Calu3 (cell line): ENCODE measurements at regions not wholly inside any gene's neighbourhood (a gene's known extent, or its start where the extent isn't known, plus 50 kb on each side); places are given as distances from the start of the nearest gene placed in this dataset.

Experiments used
- BruUV-seq: library from RNA; stranded (reverse); fragments of 400-500 nt; replicated peaks from 2 replicates; lab custom pipeline; 2021; lab: Mats Ljungman, UMichigan
- CTCF ChIA-PET: fragments of 300-600 bp; sonication (Branson Sonifier 250); formaldehyde crosslinking; loops from one replicate; lab custom pipeline; 2022; ENCODE audit warnings: antibody characterized with exemption; lab: Charles Lee
- DNase-seq: peaks from one replicate; pipeline ENCODE4 v3.0.0; 2022
- H3K27ac Mint-ChIP-seq: one replicate; pipeline ENCODE4 v1.8.0; 2022; ENCODE audit warnings: mixed read lengths; ENCODE audit not compliant: unreplicated experiment
- H3K27me3 Mint-ChIP-seq: one replicate; pipeline ENCODE4 v1.8.0; 2022; ENCODE audit warnings: mixed read lengths; ENCODE audit not compliant: unreplicated experiment
- H3K36me3 Mint-ChIP-seq: one replicate; pipeline ENCODE4 v1.8.0; 2022; ENCODE audit warnings: mild to moderate bottlenecking, moderate library complexity, mixed read lengths; ENCODE audit not compliant: insufficient read depth, unreplicated experiment
- H3K4me1 Mint-ChIP-seq: one replicate; pipeline ENCODE4 v1.8.0; 2022; ENCODE audit warnings: mild to moderate bottlenecking, low read depth, mixed read lengths; ENCODE audit not compliant: unreplicated experiment
- H3K4me3 Mint-ChIP-seq: one replicate; pipeline ENCODE4 v1.8.0; 2022; ENCODE audit warnings: mild to moderate bottlenecking, low read depth, moderate library complexity, mixed read lengths; ENCODE audit not compliant: unreplicated experiment
- H3K9me3 Mint-ChIP-seq: one replicate; pipeline ENCODE4 v1.8.0; 2022; ENCODE audit warnings: low read depth, mixed read lengths; ENCODE audit not compliant: unreplicated experiment
- CTCF ChIP-seq: fragments of 200-600 bp; IDR thresholded peaks from one replicate; pipeline ENCODE4 v1.8.0; 2022; ENCODE audit warnings: antibody characterized with exemption; ENCODE audit not compliant: unreplicated experiment
- intact Hi-C: fragments of 100-400 bp; cut with micrococcal nuclease; formaldehyde crosslinking; loops from one replicate; pipeline ENCODE4 v1.10.0; 2022; ENCODE audit not compliant: unreplicated experiment

- TF ChIP-seq CTCF = no peak
- CTCF ChIA-PET = no interaction called here
- no TSS peak for BruUV-seq
- Mint-ChIP-seq H3K9me3 (peaks cover 12% of the 10 kb centered on the region), H3K27ac (no peak overlapping the region), H3K36me3 (no peaks in the 10 kb centered on the region), H3K27me3 (no peaks in the 10 kb centered on the region), H3K4me3 (no peak overlapping the region), H3K4me1 (no peaks in the 10 kb centered on the region)
- no peak for DNase-seq
- intact Hi-C loops = no loop called here
Observed at GRCh38 chr2:51409920-51410319, 378.0 kb upstream of the NRXN1 start.

GRCh38 chr2:51404226-51404625 is 372.3 kb upstream of the NRXN1 start:
- CTCF ChIA-PET = no interaction called here
- H3K9me3 Mint-ChIP-seq = peaks cover 12% of the 10 kb centered on the region
- no peak for TF ChIP-seq CTCF
- no TSS peak for BruUV-seq
- H3K36me3 Mint-ChIP-seq = no peaks in the 10 kb centered on the region
- no peak overlapping the region for H3K4me3 Mint-ChIP-seq
- H3K4me1 Mint-ChIP-seq = no peaks in the 10 kb centered on the region
- no peaks in the 10 kb centered on the region for H3K27me3 Mint-ChIP-seq
- no peak overlapping the region for H3K27ac Mint-ChIP-seq
- intact Hi-C loops = no loop called here
- no peak for DNase-seq

DNA sequence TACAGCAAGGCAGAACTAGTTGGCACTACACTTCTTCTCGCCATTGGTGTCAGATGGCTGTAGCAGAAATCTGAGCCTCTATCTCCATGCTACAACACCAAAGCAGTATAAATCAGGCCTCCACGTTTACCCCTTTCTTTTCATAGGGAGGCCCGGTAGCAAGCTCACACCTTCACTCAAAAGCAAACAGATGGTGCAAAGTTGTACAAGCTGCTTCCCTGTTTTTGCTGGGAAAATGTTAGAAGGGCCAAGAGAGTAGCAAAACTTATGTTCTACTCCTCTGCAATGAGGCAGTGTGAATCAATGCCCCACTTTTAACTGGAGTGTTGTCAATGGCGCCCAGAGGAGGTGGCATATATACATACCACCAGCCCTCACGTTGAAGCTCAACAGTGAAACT is 369.6 kb upstream of the NRXN1 start:
- Mint-ChIP-seq H3K27ac (no peak overlapping the region), H3K27me3 (no peaks in the 10 kb centered on the region), H3K36me3 (no peaks in the 10 kb centered on the region), H3K4me1 (no peaks in the 10 kb centered on the region), H3K4me3 (no peak overlapping the region), H3K9me3 (peaks cover 9% of the 10 kb centered on the region)
- CTCF ChIA-PET = no interaction called here
- intact Hi-C loops = no loop called here
- no peak for TF ChIP-seq CTCF
- DNase-seq = no peak
- BruUV-seq = no TSS peak

DNA sequence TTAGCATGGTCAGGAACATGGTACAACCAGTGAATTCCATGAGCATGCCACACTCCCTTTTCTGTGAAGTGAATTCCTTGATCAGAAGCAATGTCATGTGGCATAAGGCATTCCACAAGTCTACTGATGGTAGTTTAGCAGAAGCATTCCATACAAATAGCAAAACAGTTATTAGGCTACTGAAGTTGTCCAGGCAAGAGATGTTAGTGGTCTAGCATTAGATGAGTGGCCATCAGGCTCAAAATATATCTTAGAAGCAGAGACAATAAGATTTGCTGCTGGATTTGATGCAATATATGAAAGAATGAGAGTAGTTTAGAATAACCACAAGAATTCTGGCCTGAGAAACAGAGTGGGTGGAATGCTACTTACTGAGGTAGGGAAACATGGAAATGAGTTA is 355.3 kb upstream of the NRXN1 start:
- no peak for TF ChIP-seq CTCF
- Mint-ChIP-seq H3K4me3 (no peak overlapping the region), H3K27ac (no peak overlapping the region), H3K27me3 (no peaks in the 10 kb centered on the region), H3K36me3 (no peaks in the 10 kb centered on the region), H3K4me1 (no peaks in the 10 kb centered on the region), H3K9me3 (peaks cover 13% of the 10 kb centered on the region)
- BruUV-seq = no TSS peak
- intact Hi-C loops = no loop called here
- CTCF ChIA-PET = no interaction called here
- no peak for DNase-seq

DNA sequence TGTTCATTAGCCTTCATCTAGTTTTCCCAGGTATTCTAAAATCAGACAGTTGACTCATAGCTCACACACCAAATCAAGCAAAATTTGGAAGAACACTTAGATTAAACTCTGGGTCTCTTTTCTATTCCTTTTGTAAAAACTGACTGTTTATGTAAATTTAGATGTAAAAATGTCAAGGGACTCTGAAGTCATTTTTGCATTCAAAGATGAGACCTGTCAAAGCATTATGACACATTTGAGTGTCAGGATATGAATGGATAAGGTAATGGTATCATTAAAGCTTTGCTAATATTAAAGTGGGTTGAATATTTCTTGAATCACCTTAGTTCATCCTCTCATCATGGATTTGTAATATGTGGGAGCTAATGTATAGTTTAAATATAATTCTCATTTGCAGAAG is 348.1 kb upstream of the NRXN1 start:
- TF ChIP-seq CTCF = no peak
- no peaks in the 10 kb centered on the region for H3K4me1 Mint-ChIP-seq
- BruUV-seq = no TSS peak
- DNase-seq = no peak
- no peaks in the 10 kb centered on the region for H3K36me3 Mint-ChIP-seq
- peaks cover 11% of the 10 kb centered on the region for H3K9me3 Mint-ChIP-seq
- CTCF ChIA-PET = no interaction called here
- intact Hi-C loops = no loop called here
- H3K27ac Mint-ChIP-seq = no peak overlapping the region
- H3K4me3 Mint-ChIP-seq = no peak overlapping the region
- H3K27me3 Mint-ChIP-seq = no peaks in the 10 kb centered on the region
